Fibroblast of villous mesenchyme (primary cell): ENCODE measurements at regions not wholly inside any gene's neighbourhood (a gene's known extent, or its start where the extent isn't known, plus 50 kb on each side); places are given as distances from the start of the nearest gene placed in this dataset.

Experiments
- DNase-seq: peaks from one replicate; pipeline ENCODE4 v3.0.0-alpha.2; 2010; ENCODE audit warnings: low read depth
- H3K4me3 ChIP-seq: 2 replicates; pipeline ENCODE4 v1.5.1; 2011; ENCODE audit warnings: low read depth, mild to moderate bottlenecking, low read length
- TF ChIP-seq, protein P1 (sequence below): IDR thresholded peaks from 2 replicates; pipeline ENCODE4 v1.5.1; 2012; ENCODE audit warnings: low read depth, mild to moderate bottlenecking, low read length; ENCODE audit not compliant: insufficient read depth

DNA sequence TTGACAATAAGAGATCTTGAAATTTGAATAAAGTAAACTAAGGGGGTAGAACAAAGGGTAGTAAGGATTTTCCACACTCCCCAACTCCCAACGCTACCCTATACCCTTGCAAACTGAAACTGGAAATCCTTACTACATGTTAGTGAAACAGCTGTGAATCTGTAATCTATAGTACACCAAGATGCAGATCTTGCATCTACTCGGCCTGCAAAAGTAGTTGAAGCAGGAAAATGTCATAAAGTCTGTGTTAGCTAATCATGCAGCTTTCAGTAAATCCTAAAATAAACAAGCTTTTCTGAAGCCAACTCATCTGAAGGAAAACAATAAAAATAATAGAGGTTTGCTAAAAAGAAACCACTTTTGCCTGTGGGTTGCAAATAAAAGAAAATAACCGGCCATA lies 1242.0 kb upstream of the ACO1 start:
- peak; percentile 69 for DNase-seq
- TF ChIP-seq, protein P1, sequence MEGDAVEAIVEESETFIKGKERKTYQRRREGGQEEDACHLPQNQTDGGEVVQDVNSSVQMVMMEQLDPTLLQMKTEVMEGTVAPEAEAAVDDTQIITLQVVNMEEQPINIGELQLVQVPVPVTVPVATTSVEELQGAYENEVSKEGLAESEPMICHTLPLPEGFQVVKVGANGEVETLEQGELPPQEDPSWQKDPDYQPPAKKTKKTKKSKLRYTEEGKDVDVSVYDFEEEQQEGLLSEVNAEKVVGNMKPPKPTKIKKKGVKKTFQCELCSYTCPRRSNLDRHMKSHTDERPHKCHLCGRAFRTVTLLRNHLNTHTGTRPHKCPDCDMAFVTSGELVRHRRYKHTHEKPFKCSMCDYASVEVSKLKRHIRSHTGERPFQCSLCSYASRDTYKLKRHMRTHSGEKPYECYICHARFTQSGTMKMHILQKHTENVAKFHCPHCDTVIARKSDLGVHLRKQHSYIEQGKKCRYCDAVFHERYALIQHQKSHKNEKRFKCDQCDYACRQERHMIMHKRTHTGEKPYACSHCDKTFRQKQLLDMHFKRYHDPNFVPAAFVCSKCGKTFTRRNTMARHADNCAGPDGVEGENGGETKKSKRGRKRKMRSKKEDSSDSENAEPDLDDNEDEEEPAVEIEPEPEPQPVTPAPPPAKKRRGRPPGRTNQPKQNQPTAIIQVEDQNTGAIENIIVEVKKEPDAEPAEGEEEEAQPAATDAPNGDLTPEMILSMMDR: no peak
- H3K4me3 ChIP-seq: no peak overlapping the region

DNA sequence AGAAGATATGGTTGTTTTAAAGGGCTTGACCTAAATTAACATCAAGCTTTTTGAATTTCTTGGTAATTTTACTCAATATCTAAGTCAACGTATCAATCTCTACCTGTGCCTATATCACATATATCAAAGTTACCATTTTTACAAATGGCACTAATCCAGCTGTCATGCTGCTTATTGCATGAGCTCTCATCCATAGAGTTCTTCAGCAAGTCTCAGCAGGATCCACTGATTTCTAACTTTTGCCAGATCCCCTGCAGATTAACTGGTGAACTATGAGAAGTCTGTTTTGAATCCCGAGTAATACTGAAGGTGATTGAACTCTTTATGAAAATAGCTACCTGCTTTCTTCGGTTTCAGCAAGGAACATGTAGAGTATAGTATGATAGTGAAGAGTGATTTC lies 1239.8 kb upstream of the ACO1 start:
- DNase-seq: no peak
- TF ChIP-seq, protein P1: no peak
- H3K4me3 ChIP-seq: no peak overlapping the region

DNA sequence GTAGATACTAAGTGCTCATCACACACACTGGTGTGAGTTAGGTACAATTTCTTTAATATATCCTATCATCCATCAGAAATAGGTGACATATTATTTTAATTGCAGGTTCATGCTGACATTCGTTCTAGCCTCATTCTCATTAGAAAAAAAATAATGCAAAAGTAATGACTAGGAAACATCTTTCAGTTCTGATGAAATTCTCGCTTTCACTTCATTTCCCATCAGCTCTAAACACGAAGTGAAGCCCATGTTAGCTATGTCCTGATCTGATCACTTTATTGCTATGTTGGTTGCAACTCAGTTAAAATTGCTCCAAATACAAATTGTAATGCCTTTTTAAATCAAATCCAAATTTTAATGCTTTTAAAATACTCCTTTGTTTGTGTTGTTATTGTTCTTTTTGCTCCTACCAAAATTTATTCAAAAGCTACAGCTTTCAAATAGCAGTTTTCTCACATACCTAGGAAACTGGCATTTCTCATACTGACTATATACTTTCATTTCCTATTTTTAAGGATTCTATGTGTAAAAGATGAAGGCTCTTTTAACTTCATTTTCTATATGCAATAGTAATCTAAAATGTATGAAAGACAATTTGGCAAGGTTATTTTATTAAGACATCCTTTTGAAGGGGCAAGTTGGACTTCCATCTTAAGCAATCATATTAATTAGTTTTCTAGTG lies 1237.8 kb upstream of the ACO1 start:
- TF ChIP-seq, protein P1: no peak
- H3K4me3 ChIP-seq: no peak overlapping the region
- no peak for DNase-seq

DNA sequence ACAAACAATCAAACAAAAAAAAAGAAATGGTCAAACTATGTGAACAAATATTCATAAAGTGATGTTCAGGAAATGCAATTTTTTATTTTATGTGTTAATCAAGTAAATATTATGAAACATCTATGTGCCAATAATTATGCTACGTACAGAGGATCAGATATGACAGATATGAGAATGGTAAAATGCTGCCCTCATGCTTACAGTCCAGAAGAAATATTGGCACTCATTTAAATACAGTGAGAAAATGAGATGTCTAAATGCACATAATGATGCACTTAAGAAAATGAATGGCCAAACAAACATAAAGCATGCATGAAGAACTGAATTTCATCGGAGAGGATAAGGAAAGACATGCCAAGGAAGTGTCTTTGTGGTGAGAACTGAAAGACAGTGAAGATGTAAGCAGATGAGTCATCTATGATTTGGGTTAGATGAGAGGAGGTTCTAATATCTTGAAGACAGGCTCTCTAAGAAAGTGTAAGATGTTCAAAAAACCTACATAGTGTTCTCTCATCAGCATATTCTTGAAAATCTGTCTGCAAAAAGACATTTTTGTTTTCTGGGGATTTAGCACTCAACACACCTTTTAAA lies 1231.1 kb upstream of the ACO1 start:
- TF ChIP-seq, protein P1: no peak
- no peak overlapping the region for H3K4me3 ChIP-seq

DNA sequence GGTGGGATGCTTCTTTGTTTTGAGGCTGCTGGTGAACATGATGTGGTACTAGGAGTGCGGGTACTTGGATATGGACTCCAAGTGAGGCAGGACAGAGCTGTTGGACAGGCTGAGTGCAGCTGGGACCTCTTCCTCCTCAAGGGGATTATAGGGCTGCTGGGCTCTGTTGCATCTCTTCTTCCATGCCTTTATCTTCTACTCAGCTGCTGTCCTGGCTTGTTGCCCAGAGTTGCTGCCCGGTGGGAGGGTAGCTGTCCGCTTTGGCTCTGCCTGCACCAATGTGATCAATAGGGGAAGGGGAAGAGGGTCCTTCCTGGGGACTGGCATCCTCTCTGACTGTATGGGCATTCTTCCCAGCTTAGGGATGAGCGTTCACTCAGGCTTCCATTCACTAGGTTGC lies 1217.9 kb upstream of the ACO1 start:
- TF ChIP-seq, protein P1: no peak
- DNase-seq: no peak
- no peak overlapping the region for H3K4me3 ChIP-seq

More for the DNA sequence above, 1231.1 kb upstream of the ACO1 start:
- peak; percentile 18 for DNase-seq

DNA sequence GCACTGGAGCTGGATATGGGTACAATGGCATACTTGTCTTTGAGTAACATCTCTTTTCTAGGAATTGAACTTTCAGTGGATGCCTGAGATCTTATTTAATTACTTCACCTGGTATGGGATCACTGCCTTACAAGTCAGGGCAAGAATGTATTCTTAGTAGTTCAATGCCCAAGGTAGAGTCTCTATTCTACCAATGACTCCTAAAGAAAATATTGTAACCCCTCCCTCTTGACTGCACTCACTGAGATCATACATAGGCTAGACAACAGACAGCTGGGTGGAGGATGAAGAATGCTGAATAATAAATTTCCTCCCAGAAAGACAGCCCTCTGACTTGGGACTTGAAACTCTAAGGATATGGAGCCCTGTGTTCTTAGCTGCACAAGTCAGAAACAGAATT lies 1216.3 kb upstream of the ACO1 start:
- DNase-seq: no peak
- no peak overlapping the region for H3K4me3 ChIP-seq
- TF ChIP-seq, protein P1: no peak

DNA sequence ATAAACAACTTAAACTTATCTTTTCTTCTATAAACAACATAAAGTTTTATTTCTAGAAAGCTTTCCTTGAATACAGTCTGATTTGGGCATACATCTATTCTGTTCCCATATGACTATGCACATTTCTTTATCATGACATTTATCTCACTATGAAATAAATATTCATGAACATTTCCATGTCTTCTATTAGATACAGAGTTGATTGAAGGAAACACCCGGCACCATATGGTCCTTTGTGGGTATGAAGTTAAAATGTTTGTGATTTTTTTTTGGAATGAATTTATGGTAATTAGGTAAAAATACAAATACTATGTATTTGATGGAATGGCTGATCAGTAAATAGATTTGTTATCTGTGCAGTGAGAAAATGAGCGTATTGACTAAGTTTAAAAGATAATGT lies 1209.8 kb upstream of the ACO1 start:
- TF ChIP-seq, protein P1: no peak
- no peak overlapping the region for H3K4me3 ChIP-seq
- DNase-seq: no peak
